HG02610 (cell line): ENCODE measurements at regions not wholly inside any gene's neighbourhood (a gene's known extent, or its start where the extent isn't known, plus 50 kb on each side); places are given as distances from the start of the nearest gene placed in this dataset.
A peak's percentile ranks its signal among the peaks of the same experiment; 100 is the strongest.
"Not testable (repeated sequence)": the region's sequence is repeated elsewhere in the genome, so short reads cannot be mapped to it uniquely, and the experiment has no call there.

Experiments used
- ATAC-seq: cut with Tn5 transposase; IDR thresholded peaks from one replicate; pipeline ENCODE4 v1.9.1; 2021; ENCODE audit warnings: mild to moderate bottlenecking, moderate library complexity; ENCODE audit not compliant: unreplicated experiment

DNA sequence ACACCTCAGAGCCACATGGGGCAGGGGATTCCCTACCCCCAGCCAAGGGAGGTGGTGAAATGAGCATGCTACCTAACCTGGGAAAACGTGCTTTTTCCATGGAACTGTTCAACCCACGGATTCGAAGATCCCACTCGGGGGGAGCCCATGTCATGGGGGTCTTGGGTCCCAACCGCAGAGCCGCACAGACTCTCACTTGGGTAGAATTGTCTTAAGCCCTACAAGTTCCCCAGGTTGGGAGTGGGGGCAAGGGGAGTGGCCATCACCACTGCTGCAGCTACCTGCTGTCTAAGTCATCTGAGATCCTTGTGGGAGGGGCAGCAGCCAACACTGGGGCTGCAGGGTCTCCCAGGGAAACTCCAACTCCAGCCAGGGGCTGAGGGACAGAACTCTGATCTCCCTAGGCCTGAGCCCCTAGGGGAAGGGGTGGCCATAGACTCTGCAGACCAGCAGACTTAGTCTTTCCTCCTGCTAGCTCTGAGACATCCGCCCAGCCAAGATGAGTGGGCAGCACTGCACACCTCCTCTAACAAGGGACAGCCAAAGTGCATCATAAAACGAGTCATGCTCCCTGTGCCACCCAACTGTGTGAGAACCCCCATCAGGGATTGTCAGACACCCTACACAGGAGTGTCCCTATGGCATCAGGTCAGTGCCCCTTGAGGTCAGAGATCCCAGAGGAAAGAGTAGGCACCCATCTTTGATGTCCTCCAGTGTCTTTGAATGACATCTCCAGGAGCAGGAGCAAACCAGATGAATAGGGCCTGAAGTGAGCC, 610.4 kb upstream of the SLITRK6 start:
- ATAC-seq, result no peak

DNA sequence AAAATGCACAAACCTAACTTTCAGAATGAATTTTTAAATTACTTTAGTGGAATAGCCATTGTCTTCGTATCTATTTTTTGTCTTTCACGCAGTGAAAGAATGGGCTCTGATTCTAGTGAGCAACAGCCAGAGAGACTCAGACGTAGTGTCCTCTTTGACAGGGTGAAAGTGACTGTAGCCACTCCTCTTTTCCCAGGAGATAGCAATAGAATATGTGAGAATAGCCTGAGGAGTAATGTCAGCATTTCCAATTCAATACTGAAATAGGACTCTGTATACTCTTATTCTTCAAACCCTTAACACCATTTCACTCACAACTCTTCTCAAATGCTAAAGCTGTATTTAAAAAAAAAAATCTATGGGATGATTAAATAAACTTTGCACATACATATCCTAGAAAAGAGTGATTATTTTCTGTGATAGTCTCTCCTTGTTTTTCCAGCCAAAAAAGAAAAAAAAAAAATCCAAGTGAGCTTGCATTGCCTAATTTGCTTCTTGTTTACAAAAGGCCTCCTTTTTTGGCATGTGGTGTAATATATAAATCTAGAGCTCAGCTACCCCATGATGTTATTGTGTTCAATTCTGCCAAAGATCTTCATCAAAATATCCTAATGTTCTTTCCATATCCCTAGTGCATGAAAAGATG, 626.1 kb upstream of the SLITRK6 start:
- no peak for ATAC-seq

GRCh38 chr13:86426437-86426836, 627.2 kb upstream of the SLITRK6 start:
- peak; percentile 50 for ATAC-seq

DNA sequence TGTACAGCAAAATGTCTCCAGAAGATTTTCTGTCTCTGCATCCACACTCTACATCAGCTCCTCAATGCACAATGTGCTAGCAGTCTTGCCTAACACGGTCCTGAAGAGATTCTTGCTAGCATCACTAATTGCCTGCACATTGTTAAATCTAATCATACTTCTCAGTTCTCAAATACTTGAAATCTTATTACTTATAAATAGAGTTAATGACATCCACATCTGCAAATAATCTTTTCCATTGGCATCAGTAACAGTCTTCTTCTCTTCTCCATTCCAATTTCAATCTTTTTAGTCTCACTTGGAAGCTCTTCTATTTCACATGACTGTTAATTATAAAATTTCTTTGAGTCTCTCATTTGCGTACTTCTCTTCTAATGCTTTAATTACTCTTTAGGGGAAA, 630.5 kb upstream of the SLITRK6 start:
- ATAC-seq, result no peak

DNA sequence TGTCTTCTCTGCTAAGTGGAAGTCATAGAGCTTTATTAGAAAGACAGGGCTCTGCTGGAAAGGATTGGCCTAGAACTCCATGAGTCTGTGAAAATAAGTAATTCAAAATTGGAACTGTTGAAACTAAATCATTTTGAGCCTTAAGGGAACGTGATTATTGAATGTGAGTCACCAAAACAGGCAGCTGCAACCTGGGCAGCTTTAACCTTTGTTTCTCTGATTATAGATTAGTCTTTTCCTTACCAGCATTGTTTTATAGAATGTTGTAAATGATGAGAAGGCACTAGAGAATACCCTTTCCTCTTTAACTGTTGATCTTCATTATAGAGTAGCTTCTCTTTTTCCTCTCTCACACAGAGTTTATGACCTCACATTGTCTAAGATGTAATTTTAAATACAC, 638.8 kb upstream of the SLITRK6 start:
- no peak for ATAC-seq

- no peak for ATAC-seq
Measured at GRCh38 chr13:86445206-86445605, 646.0 kb upstream of the SLITRK6 start.

- ATAC-seq, result no peak
Measured at GRCh38 chr13:86445672-86446071, 646.5 kb upstream of the SLITRK6 start.

DNA sequence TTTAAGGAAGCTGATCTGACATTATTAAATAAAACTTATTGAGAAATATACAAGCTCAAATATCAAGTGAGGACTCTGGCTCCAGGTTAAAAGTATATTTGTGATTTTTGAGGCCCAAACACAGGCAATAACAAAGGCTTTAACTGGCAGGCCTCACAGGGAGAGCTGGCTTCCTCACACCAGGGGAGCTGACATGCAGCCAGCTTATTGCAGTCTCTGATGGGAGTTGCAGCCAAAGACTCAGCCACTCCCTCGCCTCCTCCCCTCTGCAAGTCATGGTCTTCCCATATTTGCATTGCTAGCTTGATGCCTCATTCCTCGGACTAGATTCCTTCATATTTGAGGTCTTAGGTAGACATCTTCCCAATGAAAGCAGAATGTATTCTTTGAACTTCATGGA, 647.1 kb upstream of the SLITRK6 start:
- no peak for ATAC-seq

DNA sequence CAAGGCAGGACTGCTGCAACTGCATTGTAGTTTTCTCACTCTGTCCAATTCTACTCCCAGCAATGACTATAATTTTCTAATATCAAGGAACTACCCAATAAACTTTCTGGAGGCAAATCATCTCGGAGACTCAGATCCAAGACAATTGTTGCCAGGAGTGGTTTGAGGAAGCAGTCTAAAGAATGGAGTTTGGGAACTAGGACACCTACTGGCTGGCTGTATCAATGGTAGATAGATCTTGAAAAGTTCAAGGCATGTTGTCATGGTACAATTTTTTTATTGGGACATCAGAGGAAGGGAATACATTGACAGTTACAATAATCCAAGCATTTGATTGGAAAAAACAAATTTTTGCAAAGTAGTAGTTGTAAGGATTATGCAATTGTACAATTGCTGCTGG, 648.3 kb upstream of the SLITRK6 start:
- no peak for ATAC-seq

DNA sequence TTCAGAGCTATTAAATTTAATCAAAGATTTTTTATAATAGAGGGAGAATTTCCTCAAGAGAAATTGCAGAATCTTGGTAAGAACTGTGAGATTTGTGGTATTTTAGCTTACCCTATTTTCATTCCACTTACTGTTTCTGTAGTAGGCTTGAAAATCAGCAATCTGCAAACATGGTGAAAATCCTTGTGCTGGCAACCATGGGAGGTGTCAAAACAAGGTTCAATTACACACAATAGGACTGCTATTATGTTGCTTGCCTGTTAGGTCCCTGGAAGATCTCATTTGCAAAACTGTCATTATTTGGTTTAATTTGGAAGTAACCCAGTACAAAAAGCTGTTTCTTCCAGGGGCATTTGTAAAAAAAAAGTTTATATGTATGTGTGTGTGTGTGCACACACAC, 662.8 kb upstream of the SLITRK6 start:
- no peak for ATAC-seq

DNA sequence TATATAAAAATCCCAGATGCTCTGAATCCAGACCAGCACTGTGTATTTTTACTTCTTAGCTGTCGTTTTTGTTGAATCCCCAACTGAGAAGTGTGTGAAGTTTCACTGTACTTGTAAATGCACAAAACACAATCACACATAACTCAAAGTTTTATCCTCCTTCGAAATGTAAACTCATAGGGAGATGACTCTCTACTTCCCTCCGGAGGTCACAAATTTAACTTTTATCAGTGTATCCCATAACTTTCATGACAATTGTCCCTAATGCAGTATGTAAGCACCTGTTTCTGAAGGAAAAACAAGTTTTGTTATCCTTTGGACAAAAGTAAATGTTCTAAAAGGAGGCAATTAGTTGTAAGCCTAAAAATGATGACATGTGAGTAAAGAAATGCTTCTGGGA, 665.0 kb upstream of the SLITRK6 start:
- ATAC-seq, result no peak

GRCh38 chr13:86474971-86475370, 675.8 kb upstream of the SLITRK6 start:
- ATAC-seq, result no peak

GRCh38 chr13:86476656-86477055, 677.4 kb upstream of the SLITRK6 start:
- no peak for ATAC-seq

DNA sequence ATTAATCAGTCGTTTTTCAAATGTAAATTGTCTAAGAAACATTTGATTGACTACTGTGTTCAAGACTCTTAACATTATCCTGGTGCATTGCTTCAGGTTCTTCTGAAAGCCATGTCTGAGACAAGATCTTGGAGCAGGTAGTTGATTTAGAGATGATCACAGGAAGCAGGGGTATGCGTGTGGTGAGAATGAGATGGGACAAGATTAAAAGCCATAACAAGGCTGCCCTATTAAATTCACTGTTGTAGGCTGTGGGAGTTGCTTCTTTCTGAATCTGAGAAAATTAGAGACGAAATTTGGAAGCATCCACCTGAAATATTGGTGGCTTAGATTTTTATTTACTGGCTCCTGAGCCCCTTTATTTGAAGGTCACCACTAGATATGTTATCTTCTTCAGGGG, 687.4 kb upstream of the SLITRK6 start:
- no peak for ATAC-seq

DNA sequence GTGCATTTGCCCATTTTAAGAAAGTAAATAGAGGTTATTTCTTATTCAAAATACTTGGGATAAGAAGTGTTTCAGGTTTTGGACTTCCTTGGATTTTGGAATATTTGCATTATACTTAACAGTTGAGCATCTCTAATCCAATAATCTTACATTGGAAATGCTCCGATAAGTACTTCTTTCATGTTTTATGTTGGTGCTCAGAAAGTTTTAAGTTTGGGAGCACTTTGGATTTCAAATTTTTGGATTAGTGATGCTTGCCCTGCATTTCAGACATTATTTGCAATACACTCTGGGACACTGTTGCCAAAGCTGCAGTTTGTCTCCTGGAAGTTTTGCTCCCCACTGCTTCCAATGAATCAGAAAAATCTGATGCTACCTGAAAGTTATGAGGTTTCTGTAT, 691.9 kb upstream of the SLITRK6 start:
- no peak for ATAC-seq

DNA sequence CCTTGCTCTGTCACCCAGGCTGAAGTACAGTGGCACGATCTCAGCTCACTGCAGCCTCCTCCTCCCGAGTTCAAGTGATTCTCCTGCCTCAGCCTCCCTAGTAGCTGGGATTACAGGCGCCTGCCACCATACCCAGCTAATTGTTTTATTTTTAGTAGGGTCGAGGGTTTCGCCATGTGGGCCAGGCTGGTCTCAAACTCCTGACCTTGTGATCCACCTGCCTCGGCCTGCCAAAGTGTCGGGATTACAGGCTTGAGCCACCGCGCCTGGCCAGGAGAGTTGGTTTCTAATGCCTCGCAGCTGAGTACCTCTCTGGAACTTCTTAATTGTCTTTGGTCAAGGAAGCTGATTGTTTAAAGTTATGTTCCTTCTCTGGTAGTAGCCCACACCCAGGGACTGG, 702.7 kb upstream of the SLITRK6 start:
- not testable (repeated sequence) for ATAC-seq

DNA sequence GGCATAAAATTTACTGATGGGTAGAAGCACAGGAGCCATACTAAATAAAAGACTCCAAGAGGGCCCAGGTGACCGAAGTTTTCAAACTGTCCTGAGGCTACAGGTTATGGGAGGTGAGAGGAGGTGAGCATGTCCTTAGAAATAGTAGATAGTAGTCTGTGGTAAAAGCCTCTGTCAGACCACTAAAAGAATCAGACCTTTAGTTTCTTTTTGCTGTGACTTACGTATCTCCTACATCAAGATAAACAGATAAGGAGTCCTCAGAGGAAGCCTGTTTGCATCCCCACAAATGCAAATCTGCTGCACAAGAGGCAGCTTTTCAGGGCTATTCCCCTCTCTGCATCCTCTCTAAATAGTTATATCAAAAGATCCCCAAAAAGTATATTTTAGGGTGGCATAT, 711.6 kb upstream of the SLITRK6 start:
- ATAC-seq, result peak; percentile 55

DNA sequence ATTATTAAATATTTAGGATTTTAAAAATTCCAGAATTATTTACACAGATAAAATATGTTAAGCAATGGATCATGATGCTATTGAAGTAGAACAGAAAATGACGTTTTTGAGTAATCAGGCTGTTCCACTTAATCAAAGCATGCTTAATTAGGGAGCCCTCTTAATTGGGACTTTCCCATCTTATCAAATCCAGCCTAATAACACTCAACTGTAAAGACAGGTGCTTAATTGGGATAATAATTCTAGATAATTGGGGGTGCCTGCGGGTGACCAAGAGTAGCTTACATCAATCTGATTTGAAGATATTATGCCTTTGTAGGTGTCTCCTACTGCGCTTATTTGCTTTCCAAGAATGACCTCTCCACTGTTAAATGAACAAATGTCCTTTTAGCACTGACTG, 742.2 kb upstream of the SLITRK6 start:
- no peak for ATAC-seq

GRCh38 chr13:86554066-86554465, 754.8 kb upstream of the SLITRK6 start:
- no peak for ATAC-seq

- no peak for ATAC-seq
Measured at GRCh38 chr13:86559901-86560300, 760.7 kb upstream of the SLITRK6 start.

DNA sequence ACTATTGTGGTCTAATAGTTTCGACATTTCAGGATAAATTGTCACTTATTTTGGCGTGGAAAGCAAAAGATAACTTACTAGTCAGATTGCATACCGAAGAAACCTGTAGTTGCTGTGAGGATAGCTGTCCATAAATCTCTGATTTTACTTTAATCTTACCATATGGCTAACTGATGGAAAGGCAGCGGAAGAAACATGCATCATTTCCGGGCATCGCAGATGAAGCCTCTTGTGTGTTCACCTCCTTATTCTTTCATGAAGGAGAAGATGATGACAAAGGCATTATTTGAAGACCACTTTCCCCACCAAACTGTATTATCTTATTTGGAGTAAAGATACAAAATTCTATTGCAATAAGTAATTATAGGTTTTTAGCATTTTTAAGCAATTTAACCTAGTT, 763.6 kb upstream of the SLITRK6 start:
- no peak for ATAC-seq

- no peak for ATAC-seq
Measured at GRCh38 chr13:86563308-86563707, 764.1 kb upstream of the SLITRK6 start.

- no peak for ATAC-seq
Measured at GRCh38 chr13:86567119-86567518, 767.9 kb upstream of the SLITRK6 start.
